ENCODE measurements at regions not wholly inside any gene's neighbourhood (a gene's known extent, or its start where the extent isn't known, plus 50 kb on each side); places are given as distances from the start of the nearest gene placed in this dataset.
A peak's percentile ranks its signal among the peaks of the same experiment; 100 is the strongest.

DNA sequence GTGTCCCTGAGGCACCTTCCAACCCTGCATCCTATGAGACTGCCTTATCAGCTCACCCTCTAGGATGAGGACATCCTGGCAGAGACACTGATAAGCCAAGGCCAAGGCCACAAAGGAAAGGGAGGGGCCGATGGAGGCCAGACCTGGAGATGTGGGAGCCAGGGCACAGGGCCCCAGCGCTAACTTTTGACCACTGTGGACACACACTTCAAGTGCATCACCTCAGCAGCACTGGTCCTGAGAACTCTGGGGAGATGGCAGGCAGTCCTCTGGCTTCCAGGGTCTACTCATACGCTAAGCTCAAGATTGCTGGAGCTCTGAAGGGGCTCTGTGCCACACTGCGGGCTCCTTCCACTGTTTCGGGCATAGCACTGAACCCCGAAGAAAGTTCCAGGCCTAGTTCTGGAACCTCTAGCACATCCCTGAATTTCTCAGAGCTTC is 100.2 kb upstream of the ID2 start:
- DNase-seq (ENCODE audit: low read depth), result no peak
- no peak overlapping the region for H3K4me3 ChIP-seq (ENCODE audit: low read depth, low read length)

DNA sequence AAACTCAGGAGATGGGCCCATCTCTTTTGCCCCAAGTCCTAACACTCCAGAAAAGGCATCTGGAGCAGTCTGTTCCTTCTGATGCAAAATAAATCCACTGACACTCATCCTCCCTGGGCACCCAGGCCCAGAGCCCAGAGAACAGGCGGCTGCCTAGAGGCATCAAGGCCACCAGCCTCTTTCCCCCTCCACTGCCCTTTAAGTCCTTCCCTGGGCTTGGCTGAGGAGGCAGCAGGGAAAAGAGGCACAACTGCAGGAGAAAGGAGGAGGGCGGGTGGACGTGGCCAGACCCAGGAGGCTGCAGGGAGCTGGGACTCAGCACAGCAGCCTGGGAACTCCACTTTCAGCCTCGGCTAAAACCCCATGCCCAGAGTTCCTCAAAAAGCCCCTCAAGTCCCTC is 99.7 kb upstream of the ID2 start:
- DNase-seq (ENCODE audit: low read depth), result no peak
- no peak overlapping the region for H3K4me3 ChIP-seq (ENCODE audit: low read depth, low read length)

DNA sequence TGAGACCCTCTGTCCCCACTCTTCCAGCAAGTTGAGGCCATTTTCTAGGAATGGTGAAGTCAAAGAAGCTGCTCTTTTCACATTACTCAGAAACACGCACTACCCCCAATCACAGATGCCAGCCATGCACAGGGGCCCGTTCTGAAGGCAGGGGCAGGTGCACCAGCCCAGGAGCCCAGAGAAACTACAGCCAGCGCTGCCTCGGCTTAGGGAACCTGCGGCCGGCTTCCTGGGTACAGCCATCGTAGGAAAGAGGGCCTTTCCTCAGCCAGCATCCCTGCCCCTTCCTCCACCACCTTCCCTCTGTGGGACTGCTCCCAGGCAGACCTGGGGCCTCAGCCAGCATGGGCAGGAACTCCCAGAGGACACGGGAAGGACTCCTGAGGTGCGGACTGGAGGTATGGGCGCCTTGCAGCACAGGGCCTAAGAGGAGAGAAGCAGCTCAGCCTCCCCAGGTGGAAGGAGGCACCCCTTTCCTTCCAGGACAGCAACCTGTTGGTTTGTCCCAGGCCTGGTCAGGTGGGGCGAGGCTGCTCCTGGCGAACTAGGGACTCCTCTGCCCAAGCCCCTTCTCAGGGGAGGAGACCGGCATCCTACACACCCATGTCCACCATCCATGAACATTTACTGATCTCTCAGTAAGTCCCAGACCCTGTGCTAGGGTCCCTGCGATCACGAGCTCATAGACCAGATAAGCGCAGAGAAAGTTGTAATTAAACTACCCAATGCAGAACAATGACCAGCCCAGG is 99.0 kb upstream of the ID2 start:
- DNase-seq (ENCODE audit: low read depth), result no peak
- no peak overlapping the region for H3K4me3 ChIP-seq (ENCODE audit: low read depth, low read length)

DNA sequence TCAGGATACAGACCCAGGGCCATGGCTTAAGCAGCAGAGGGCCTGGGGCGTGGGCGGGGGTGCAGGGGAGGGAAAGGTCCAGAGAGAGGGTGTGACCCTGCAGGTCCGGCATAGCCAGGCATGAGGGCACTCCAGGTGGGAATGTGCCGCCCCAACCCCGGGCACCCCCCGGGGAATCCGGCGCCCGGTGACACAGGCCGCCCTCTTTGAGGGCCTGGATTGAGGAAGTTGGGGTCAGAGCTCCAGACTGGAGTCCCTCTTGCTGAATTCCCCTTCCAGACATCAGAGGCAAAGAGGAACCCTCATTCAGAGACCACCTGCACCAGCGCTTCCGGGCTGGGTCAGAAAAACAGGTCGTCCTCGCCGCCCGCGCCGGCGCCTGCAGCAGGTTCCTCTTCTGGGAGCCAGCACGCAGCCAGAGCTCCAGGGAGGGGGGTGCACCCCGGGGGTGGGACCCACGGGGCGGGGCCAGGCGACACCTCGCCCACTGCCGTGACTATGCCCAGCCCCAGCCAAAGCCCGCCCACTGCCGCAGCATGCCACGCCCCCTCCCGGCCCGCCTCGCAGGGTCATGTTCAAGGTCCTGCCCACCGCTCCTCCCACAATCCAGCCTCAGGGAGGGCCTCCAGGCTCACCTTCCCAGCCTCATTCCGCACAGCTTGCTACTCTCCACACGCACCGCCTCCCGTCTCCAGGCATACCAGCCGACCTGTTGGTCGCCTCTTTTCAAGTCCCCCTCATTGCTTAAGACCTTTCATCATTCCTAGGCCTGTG is 98.3 kb upstream of the ID2 start:
- peak overlapping the region; percentile 3 for H3K4me3 ChIP-seq (ENCODE audit: low read depth, low read length)
- DNase-seq (ENCODE audit: low read depth), result no peak

DNA sequence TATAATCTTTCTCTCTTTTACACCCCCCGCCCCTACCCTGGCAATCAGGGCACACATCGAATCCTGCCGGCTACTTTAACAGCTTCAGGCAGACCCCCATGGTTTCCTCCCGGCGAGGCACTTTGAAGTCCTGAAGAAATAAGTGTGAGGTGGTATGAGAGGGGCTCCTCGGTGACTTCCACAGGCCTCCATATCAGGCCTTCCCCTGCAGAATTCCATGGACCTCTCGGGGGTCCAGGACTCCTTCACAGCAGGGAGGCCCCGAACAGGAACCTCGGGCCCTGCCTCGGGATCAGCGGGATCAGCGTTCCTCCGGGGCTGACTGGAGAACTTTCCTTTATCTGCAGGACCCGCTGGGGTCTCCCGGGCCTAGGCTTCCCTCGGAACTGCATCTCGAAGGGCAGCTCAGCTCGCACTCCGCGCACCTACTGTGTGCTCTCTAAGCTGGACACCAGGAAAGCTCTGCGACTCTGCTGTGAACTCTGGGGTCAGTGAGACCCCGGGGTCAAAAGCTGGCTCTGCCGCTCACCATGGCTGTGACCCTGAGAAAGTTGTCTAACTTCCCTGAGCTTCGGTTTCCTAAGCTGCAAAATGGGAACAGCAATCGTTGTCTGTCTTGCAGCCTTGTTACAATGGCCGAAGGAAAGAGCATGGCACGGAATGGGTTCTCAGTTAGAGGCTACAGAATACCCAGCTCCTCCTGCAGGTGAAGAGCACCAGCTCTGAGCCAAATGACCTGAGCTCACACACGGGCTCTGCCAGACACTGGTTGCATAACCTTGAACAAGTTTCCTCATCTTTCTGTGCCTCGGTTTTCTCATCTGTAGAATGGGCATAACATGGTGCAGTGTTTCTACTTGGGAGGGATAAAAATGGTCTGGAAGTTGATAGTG is 97.4 kb upstream of the ID2 start:
- peak overlapping the region; percentile 3 for H3K4me3 ChIP-seq (ENCODE audit: low read depth, low read length)
- DNase-seq (ENCODE audit: low read depth), result no peak

DNA sequence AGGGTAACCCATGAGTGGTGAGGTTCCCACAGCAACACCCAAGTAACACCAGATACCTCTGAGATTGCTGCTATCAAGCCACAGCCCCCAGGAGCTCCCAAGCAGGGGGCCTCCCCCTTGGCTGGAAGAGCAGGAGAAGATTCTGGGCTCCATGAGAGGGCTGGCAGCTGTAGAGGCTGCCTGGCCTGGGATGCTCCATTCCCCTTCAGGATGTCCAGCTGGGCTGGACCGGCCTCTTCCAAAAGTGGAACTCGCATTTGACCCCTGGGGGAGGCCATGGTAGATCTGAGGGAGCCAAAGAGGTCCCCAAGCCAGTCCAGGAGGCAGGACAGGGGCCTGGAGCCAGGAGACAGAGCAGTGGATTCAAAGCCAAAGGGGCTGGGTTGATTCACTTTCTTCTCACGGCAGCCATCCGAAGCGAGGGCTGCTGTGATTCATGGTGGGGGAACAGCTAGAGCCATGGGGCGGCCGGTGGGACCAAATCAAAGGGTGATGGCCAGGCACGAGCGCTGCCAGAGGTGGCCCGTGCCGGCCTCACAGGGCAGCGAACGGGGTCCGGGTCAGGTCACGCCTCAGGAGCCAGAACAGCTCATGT is 95.3 kb upstream of the ID2 start:
- H3K4me3 ChIP-seq (ENCODE audit: low read depth, low read length), result no peak overlapping the region
- no peak for DNase-seq (ENCODE audit: low read depth)

DNA sequence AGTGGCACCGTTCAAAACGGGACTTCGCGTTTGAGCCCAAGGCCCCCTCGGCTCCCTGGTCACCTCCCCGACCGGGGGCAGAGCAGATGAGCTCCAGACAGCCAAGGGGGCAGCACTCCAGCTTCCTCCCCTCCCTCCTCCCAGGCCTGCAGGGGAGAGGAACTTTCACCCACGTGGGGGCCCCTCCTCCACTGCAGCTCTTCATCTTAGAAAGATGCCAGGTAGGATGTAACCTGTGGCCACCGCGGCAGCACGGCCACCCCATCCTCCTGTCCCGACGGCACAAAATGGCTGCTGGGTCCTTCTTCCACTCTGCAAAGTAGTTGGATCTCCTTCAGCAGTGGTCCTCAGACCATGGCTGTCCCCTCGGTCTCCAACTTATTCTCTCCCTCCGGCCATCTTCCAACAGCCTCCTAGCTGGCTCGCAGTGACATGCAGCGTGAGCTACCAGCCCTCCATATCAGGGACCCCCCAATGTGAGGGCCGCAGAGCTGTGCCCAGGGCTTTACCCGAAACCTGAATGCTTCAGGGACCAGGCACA is 94.5 kb upstream of the ID2 start:
- no peak overlapping the region for H3K4me3 ChIP-seq (ENCODE audit: low read depth, low read length)
- no peak for DNase-seq (ENCODE audit: low read depth)

DNA sequence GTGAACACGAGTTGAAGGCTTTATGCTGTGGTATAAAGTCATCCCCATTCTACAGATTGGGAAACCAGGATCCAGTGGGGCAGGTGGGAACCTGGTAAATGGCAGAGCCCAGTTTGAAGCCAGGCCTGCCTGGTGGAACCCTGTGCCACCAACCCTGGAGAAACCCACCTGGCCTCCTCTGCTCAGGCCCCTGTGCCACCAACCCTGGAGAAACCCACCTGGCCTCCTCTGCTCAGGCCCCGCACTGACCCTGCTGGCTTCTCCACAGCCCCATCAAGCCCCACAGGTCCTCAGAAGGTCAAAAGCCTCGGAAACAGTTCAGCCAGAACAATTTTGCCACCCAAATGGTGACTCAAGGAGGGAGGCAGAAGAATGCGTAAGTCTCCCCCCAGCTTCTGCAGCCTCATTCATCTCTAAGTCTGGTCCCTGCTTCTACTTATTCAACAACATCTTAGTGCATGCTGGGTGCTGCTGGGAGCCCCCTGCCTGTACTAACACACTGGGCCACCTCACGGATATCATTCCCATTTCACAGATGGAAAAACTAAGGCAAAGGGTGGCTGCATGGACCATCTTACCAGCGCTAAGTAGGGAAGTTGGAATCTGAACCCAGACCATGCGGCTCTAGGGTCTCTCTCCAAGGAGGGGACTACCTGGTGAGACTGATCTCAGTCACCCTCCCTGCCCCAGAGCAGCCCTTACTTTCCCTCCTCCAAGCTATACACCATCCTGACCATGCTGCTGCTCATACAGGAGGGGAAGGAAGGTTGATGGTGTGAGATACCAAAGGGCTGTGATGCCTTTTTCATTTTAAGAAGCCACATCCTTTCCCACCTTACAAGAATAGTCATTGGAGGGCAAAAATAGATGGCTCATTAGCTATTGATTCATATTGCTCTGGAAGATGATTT is 93.7 kb upstream of the ID2 start:
- no peak overlapping the region for H3K4me3 ChIP-seq (ENCODE audit: low read depth, low read length)
- DNase-seq (ENCODE audit: low read depth), result no peak

DNA sequence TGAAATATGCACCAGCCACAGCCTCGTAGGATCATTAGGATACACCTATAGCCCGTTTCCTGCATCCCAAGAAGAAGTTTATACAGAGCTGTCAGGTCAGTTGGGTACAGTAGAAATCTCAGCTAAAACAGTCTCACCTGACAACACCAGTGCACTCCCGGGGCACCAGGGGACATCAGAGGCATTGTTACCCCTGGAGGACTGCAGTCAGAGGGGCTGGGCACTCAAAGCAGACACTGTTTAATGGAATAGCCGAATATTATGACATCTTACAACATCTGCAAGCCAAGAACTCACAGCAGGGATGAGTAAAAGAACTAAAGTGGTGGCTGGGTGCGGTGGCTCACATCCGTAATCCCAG is 93.0 kb upstream of the ID2 start:
- DNase-seq (ENCODE audit: low read depth), result no peak
- H3K4me3 ChIP-seq (ENCODE audit: low read depth, low read length), result no peak overlapping the region

DNA sequence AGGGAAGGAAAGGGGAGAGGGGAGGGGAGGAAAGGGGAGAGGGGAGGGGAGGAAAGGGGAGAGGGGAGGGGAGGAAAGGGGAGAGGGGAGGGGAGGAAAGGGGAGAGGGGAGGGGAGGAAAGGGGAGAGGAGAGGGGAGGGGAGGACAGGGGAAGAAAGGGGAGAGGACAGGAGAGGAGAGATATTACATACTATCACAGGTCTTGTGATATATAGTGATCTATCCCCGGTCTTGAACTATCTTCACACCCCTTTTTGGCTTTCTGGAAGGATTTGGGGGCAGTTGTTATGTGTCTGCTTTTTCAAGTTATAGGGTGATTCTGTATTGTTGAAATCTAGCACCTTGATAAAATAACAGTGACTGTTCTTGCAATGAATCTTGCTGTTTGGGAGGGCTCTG is 92.1 kb upstream of the ID2 start:
- no peak overlapping the region for H3K4me3 ChIP-seq (ENCODE audit: low read depth, low read length)
- no peak for DNase-seq (ENCODE audit: low read depth)

DNA sequence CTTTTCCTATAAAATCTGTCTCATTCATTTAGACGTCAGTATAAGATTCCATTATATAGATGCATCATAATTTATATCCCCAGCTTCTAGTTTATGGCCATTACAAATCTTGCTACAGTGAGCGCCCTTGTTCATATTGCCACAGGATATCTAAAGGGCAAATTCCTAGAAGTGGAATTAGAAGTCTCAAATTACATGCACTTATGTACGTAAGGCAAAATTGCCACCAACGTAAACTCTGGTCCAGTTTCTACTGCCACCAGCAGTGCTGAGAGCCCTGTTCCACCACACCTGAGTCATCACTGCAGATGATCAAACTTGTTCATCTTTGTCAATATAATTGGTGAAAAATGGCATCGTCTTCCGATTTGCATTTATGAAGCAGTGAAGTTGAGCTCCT is 90.9 kb upstream of the ID2 start:
- no peak overlapping the region for H3K4me3 ChIP-seq (ENCODE audit: low read depth, low read length)
- no peak for DNase-seq (ENCODE audit: low read depth)

DNA sequence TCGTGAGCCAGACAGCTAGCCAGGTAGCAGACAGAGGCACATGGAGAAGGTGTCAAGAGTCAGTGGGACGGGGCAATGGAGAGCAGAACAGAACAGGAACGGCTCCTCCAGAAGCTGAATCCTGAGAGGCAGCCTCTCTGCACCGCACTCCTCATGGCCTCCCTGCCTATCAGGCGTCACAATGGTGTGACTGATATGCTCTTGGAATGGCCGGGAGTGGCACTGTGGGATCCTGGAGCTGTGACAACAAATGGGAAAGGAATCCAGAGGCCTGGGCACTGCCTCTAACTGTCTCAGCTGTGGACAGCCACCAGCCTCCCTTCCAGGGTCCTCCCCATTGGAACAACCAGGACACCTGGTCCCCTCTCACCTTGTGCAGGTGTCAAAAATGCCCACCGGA is 89.1 kb upstream of the ID2 start:
- H3K4me3 ChIP-seq (ENCODE audit: low read depth, low read length), result no peak overlapping the region
- no peak for DNase-seq (ENCODE audit: low read depth)

DNA sequence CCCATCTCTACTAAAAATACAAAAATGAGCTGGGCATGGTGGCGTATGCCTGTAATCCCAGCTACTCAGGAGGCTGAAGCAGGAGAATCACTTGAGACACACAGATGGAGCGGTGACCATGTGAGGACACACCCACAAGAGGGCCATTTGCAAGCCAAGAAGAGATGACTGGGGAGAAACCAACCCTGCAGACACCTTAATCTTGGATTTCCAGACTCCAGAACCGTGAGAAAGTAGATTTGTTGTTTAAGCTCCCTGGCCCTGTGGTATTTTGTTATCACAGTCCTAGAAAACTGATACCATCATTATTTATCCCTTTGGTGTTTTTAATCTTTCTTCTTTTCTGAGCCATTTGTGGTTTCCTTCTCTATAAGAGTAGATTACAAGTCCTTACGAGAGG is 88.6 kb upstream of the ID2 start:
- DNase-seq (ENCODE audit: low read depth), result no peak
- no peak overlapping the region for H3K4me3 ChIP-seq (ENCODE audit: low read depth, low read length)

DNA sequence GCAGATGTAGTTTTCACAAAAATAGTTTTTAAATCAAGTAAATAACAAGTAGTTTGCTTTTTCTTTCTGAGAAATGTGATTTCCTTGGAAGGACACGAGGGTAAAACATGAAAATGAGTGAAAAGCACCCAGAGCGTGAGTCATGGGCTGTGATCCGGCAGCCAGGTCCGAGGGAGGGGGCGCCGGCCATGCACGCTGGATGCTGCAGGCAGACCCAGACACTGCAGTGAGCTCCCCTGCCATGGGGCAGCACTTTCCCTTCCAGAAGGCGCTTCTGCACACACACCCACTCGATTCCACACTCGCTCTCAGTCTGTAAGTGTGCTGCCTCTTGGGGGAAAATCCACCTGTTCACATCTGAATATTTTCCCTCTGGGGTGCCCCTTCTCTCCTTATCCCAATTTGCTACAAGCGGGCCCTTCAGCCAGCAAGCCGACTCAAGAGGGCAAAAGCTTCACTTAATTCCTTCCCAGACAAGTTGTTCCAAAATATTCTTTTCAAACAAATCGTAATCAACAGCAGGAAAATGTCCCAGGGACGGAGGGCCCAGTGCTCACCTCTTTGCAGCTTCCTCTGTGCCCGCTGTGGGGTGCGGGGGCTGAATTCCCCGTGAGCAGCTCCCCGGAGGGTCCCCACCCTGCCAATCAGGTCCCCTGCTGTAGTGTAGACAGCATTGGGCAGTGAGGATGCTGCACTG is 87.0 kb upstream of the ID2 start:
- DNase-seq (ENCODE audit: low read depth), result no peak
- no peak overlapping the region for H3K4me3 ChIP-seq (ENCODE audit: low read depth, low read length)

DNA sequence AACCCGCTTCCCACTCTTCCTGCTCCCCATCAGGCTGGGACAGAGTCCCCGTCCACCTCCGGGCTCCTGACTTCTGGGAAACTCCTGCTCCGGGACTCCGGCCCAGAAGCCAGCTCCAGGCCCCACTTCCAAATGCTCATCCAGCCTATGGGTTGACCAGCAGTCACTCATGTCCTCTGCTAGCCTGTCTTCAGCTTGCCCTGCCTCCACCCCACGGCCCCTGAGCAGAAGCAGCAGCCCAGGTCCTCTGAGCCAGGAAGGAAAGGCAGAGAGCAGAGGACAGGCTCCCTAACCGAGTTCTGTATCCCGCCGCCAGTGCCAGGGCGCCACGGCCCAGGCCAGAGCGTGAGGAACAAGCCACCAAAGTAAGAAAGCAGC is 86.4 kb upstream of the ID2 start:
- no peak overlapping the region for H3K4me3 ChIP-seq (ENCODE audit: low read depth, low read length)
- DNase-seq (ENCODE audit: low read depth), result no peak

DNA sequence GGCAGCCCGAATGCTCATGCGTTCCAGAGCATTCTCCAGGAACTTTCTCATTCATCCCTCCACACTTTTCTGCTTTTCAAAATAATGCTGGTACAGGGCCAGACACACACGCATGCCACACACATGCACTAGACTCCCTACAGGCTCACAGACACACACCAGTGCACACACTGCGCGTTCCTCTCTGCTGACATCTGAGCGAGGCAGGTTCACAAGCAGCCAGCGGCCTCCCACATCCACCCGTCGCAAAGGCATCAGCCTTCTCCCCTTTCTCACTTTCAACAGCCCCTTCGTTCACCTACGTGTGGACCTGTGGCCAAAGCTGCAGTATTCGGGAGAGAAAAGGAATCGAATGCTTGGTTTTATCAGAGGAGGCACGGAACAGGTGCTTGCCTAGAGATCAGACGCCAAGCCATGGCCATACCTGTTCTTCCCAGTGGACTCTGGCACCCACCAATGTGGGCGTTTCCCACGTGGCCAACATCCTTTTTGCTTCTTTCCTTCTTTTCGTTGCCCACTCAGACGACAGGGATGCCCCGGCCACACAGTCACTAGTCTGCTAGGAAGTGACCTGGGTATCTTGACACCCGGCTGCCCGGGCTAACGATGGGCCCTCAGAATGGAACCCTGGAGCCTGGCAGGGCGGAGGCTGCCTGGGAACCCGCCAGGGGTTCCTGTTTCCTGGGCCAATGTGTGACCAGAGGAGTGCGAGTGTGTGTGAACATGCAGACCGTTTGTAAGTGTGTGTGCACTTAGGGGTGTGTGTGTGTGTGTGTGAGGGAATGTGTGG is 85.8 kb upstream of the ID2 start:
- H3K4me3 ChIP-seq (ENCODE audit: low read depth, low read length), result no peak overlapping the region
- DNase-seq (ENCODE audit: low read depth), result no peak

DNA sequence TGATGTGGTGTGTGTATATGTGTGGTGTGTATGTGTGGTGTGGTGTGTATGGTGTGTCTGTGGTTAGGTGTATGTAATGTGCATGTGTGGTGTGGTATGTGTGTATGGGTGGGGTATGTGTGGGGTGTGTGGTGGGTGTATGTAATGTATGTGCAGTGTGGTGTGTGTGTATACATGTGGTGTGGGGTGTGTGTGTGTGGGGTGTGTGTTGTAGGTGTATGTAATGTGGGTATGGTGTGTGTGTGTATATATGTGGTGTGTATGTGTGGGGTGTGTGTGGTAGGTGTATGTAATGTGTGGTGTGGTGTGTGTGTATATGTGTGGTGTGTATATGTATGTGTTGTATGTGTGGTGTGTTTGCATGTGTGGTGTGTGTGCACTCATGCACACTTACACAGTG is 84.8 kb upstream of the ID2 start:
- DNase-seq (ENCODE audit: low read depth), result no peak
- H3K4me3 ChIP-seq (ENCODE audit: low read depth, low read length), result no peak overlapping the region

Measured in skeletal muscle cell (primary cell).